HFF-Myc (cell line): ENCODE measurements at regions not wholly inside any gene's neighbourhood (a gene's known extent, or its start where the extent isn't known, plus 50 kb on each side); places are given as distances from the start of the nearest gene placed in this dataset.

Source experiments
- DNase-seq: peaks from one replicate; pipeline ENCODE4 v3.0.0-alpha.2; 2011; ENCODE audit warnings: low read depth; ENCODE audit errors: extremely low read depth
- H3K4me3 ChIP-seq: replicated peaks from 2 replicates; pipeline ENCODE4 v1.5.1; 2011; ENCODE audit warnings: low read depth, mild to moderate bottlenecking, control low read depth, low read length
- TF ChIP-seq, protein P1 (sequence below): IDR thresholded peaks from 2 replicates; pipeline ENCODE4 v1.5.1; 2012; ENCODE audit warnings: mild to moderate bottlenecking, low read depth, low read length, control low read depth; ENCODE audit errors: missing control alignments

DNA sequence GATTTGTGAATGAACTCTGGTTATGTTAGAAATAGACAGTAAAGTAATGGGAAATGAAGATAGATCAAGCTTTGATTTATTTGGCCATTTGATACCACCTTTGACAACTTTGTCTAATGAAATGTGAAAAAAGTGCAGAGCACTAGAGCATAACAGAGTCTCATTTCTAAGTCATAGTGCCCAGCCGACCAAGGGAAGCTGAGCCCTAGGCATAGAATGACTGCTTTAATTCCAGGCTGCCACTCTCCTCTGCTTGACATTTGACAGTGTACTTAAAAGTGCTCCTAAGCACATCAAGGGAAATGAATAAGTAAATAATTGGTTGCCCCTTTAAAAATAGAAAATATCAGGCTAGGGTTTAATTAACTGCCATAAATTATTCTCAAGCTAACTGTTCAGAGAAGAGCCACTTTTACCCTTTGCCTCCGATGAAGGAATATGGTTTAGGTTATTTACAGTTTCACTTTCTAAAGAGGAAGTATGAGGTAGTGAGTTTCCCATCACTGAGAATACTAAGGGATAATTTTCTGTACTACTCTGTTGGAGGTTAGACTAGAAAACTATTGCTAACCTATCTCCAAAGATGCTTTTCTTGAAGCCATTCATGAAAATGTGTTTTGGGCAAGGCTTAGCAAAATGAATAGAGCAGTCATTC is 591.6 kb downstream of the REEP3 start:
- no peak for DNase-seq
- H3K4me3 ChIP-seq, result no peak overlapping the region

DNA sequence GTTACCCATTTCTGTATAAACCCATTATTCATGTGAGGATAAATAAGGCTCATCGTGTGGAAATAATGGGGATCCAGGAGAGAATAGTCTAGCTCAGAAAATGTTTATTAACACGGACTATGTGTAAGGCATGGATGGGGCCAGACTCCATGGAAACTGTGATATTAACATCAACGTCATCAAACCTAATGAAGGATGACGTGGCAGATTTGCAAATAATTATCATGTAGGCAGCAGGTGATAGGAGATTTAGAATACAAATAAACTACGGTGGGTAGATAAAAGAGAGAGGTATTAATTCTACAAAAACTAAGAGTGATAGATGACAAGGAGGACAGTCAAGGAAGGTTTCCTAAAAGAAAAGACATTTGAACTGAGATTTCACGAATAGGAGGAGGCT is 592.2 kb downstream of the REEP3 start:
- no peak overlapping the region for H3K4me3 ChIP-seq
- TF ChIP-seq, protein P1, sequence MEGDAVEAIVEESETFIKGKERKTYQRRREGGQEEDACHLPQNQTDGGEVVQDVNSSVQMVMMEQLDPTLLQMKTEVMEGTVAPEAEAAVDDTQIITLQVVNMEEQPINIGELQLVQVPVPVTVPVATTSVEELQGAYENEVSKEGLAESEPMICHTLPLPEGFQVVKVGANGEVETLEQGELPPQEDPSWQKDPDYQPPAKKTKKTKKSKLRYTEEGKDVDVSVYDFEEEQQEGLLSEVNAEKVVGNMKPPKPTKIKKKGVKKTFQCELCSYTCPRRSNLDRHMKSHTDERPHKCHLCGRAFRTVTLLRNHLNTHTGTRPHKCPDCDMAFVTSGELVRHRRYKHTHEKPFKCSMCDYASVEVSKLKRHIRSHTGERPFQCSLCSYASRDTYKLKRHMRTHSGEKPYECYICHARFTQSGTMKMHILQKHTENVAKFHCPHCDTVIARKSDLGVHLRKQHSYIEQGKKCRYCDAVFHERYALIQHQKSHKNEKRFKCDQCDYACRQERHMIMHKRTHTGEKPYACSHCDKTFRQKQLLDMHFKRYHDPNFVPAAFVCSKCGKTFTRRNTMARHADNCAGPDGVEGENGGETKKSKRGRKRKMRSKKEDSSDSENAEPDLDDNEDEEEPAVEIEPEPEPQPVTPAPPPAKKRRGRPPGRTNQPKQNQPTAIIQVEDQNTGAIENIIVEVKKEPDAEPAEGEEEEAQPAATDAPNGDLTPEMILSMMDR, result no peak
- DNase-seq, result no peak

More for the DNA sequence above, 591.6 kb downstream of the REEP3 start:
- TF ChIP-seq, protein P1, result no peak

DNA sequence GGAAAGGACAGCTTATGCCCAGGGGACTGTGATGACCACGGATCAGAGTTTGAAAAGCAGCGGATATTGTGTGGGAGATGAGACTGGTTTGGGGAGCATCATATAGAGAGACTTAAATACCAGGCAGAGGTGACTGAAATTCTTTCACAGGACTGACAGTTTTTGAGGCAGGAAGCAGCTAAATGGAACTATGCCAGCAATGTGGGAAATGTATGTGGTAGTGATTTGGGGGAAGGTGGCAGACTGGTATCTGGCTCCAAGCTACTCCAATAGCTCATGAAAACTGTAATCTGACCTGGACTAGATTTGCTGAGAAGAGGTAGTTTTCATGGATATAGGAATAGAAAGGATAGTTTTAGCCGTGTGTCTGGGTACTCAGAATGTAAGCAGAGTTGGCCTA is 592.6 kb downstream of the REEP3 start:
- no peak for DNase-seq
- no peak overlapping the region for H3K4me3 ChIP-seq
- TF ChIP-seq, protein P1, result no peak

DNA sequence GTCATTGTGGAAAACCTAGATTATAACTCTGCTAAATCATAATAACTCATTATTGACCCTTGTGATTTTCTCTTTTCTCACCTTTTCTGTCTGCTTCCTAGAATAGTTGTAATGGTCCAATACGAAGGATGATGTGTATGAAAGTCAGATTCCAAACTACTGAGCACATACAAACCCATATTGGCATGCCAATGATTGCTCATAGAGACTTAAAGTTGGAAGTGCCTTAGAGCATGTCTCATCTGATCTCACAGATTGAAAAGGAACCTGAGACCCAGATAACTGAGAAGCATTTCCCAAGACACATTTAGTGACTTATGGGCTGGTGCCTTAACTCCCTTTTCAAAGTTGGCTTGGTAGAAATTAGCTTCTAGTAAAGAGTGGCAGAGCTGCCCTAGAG is 594.3 kb downstream of the REEP3 start:
- H3K4me3 ChIP-seq, result no peak overlapping the region
- DNase-seq, result no peak
- TF ChIP-seq, protein P1, result no peak

DNA sequence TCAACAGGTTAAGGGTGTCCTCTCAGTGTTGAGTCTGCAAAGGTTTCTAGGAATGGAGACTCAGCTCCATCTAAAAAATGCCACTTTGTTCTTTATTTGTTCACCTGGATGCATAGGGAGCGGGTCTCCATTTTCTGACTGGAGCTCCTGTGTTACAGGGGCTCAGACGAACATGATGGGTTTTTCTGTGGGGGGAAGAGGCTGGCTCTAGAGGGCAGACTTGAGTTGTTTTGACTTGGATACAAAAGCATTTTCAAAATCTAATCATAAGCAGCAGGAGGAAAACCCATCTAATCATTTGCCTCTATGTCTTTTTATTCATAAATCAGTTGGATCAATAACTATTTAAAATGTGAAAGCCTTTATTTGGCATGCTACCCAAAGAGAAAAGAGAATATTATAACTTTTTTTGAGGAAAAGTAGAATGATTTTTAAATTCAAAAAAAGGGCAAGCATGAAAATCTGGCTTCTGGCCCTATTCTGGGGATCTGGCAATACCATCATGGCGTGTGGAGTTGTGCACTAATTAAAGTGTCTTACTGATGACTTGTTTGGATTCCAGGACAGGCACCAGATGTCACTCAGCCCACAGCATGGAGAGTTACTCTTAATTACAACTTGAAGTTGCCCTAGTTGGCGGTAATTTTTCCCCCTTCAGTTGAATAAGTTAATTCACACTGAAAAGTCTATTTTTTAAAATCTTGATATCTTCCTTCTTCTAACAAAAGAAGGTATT is 594.9 kb downstream of the REEP3 start:
- no peak for DNase-seq
- H3K4me3 ChIP-seq, result no peak overlapping the region
- TF ChIP-seq, protein P1, result peak; percentile 17

DNA sequence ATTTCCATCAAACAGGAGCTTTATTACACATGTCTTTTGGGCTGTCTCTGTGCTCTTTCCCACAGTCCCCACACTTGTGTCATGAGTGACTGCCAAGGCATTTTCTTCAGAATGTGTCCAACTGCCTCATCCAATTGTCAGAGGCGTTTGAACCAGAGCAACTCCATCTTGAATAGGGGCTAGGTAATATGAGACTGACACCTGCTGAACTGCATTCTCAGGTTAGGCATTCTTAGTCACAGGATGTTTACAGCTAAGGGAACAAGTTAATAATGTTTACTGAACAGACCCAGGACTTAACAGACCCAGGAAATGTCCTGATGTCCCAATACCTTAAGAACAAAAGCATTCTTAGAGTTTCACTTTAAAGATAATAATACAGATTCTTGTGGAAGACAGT is 595.5 kb downstream of the REEP3 start:
- TF ChIP-seq, protein P1, result no peak
- H3K4me3 ChIP-seq, result no peak overlapping the region
- no peak for DNase-seq
